HCT116 (cell line): ENCODE measurements at regions not wholly inside any gene's neighbourhood (a gene's known extent, or its start where the extent isn't known, plus 50 kb on each side); places are given as distances from the start of the nearest gene placed in this dataset.

Experiments
- ATAC-seq: fragments of 200-7000 bp; cut with Tn5 transposase; 2 replicates; pipeline ENCODE4 v1.9.1; 2020; ENCODE audit warnings: mild to moderate bottlenecking, moderate library complexity
- BruUV-seq: library from RNA; stranded (reverse); fragments of 400-500 nt; replicated peaks from 2 replicates; lab custom pipeline; 2021; lab: Mats Ljungman, UMichigan
- CTCF ChIA-PET: fragments of 300-600 bp; sonication (Branson Sonifier 250); formaldehyde crosslinking; loops from one replicate; lab custom pipeline; 2021; ENCODE audit warnings: antibody characterized with exemption; lab: Charles Lee
- POLR2A ChIA-PET: fragments of 300-600, 350-600 bp; sonication (Branson Sonifier 250); formaldehyde crosslinking; loops from one replicate; lab custom pipeline; 2021; ENCODE audit warnings: antibody characterized with exemption; lab: Charles Lee
- RAD21 ChIA-PET, 2 experiments: fragments of 300-600 bp; sonication (Branson Sonifier 250); formaldehyde crosslinking; loops; one replicate each; lab custom pipeline; 2023; ENCODE audit warnings: low total read pairs in 2 of 2; ENCODE audit not compliant: uncharacterized antibody in 2 of 2, unreplicated experiment in 2 of 2, low non-redundant PET in 1 of 2; lab: Charles Lee
- DNase-seq: peaks from one replicate; pipeline ENCODE4 v3.0.0-alpha.2; 2010; ENCODE audit warnings: low read depth, low spot score
- H2AFZ ChIP-seq: fragments of 200-600 bp; shearing (Covaris generic), sonication (generic); 2 replicates; pipeline ENCODE4 v1.6.1; 2017; ENCODE audit warnings: low read depth, mixed run types, mixed read lengths, antibody characterized with exemption, low read length; ENCODE audit not compliant: poor library complexity, severe bottlenecking
- H3K27ac ChIP-seq: 2 replicates; pipeline ENCODE4 v1.5.1; 2012; ENCODE audit warnings: low read depth, low read length
- H3K27me3 ChIP-seq: fragments of 200-600 bp; sonication (generic); 2 replicates; pipeline ENCODE4 v1.6.1; 2016; ENCODE audit warnings: mixed run types, low read length, mixed read lengths; ENCODE audit not compliant: insufficient read depth
- H3K36me3 ChIP-seq, 2 experiments: fragments of 200-500 bp in 1 of 2; fragments of 200-600 bp in 1 of 2; sonication (Bioruptor generic) in 1 of 2; sonication (generic) in 1 of 2; 2 replicates each; pipeline versions ENCODE4 v1.5.1 to v1.6.1; 2014 to 2016; ENCODE audit warnings: low read length in 2 of 2, inconsistent platforms in 1 of 2, mixed read lengths in 1 of 2, mixed run types in 1 of 2; ENCODE audit not compliant: insufficient read depth in 2 of 2, control insufficient read depth in 1 of 2
- H3K4me1 ChIP-seq, 2 experiments: fragments of 200-600 bp in 1 of 2; sonication (generic) in 1 of 2; 2 replicates each; pipeline versions ENCODE4 v1.5.1 to v1.6.1; 2012 to 2017; ENCODE audit warnings: low read length in 2 of 2, inconsistent platforms in 1 of 2, mild to moderate bottlenecking in 1 of 2, mixed read lengths in 1 of 2, mixed run types in 1 of 2, moderate library complexity in 1 of 2; ENCODE audit not compliant: insufficient read depth in 2 of 2, control insufficient read depth in 1 of 2
- H3K4me2 ChIP-seq: fragments of 200-600 bp; sonication (generic); 2 replicates; pipeline ENCODE4 v1.6.1; 2017; ENCODE audit warnings: mixed run types, low read length, mixed read lengths
- H3K4me3 ChIP-seq, 2 experiments: fragments of 200-600 bp in 1 of 2; sonication (generic) in 1 of 2; replicated peaks in 1 of 2; 2 replicates each; pipeline ENCODE4 v1.5.1; 2011 to 2016; ENCODE audit warnings: low read length in 2 of 2, control low read depth in 1 of 2, low read depth in 1 of 2, mild to moderate bottlenecking in 1 of 2, mixed read lengths in 1 of 2, mixed run types in 1 of 2
- H3K79me2 ChIP-seq: fragments of 200-600 bp; sonication (generic); 2 replicates; pipeline ENCODE4 v1.6.1; 2017; ENCODE audit warnings: mild to moderate bottlenecking, mixed run types, low read length, moderate library complexity, mixed read lengths; ENCODE audit not compliant: insufficient read depth
- H3K9ac ChIP-seq: fragments of 200-600 bp; sonication (generic); 2 replicates; pipeline ENCODE4 v1.6.1; 2016; ENCODE audit warnings: low read length, mixed read lengths
- H3K9me2 ChIP-seq: fragments of 200-600 bp; sonication (generic), shearing (Covaris generic); 2 replicates; pipeline ENCODE4 v1.6.1; 2017; ENCODE audit warnings: mixed run types, mild to moderate bottlenecking, moderate library complexity; ENCODE audit not compliant: insufficient read depth
- H3K9me3 ChIP-seq, 2 experiments: fragments of 200-500 bp in 1 of 2; fragments of 200-600 bp in 1 of 2; sonication (Bioruptor generic) in 1 of 2; sonication (generic) in 1 of 2; 2 replicates each; pipeline ENCODE4 v1.6.1; 2014 to 2017; ENCODE audit warnings: low read length in 2 of 2, mixed read lengths in 2 of 2, inconsistent platforms in 1 of 2, low read depth in 1 of 2, mild to moderate bottlenecking in 1 of 2, mixed run types in 1 of 2, moderate library complexity in 1 of 2; ENCODE audit not compliant: control insufficient read depth in 1 of 2, insufficient read depth in 1 of 2
- H4K20me1 ChIP-seq: fragments of 200-600 bp; sonication (generic), shearing (Covaris generic); 2 replicates; pipeline ENCODE4 v1.6.1; 2017; ENCODE audit warnings: mixed run types, mild to moderate bottlenecking, moderate library complexity; ENCODE audit not compliant: insufficient read depth
- ATF3 ChIP-seq: IDR thresholded peaks from 2 replicates; pipeline ENCODE4 v1.6.1; 2012
- CEBPB ChIP-seq: IDR thresholded peaks from 2 replicates; pipeline ENCODE4 v1.6.1; 2012; ENCODE audit warnings: low read depth
- CTCF ChIP-seq, 3 experiments: fragments of 200-600 bp in 1 of 3; sonication (generic) in 1 of 3; IDR thresholded peaks in 2 of 3; conservative IDR thresholded peaks in 1 of 3; 2 replicates each; pipeline ENCODE4 v1.5.1; 2012 to 2017; ENCODE audit warnings: low read depth in 2 of 3, low read length in 2 of 3, antibody characterized with exemption in 1 of 3, borderline replicate concordance in 1 of 3, control low read depth in 1 of 3, mild to moderate bottlenecking in 1 of 3, mixed read lengths in 1 of 3, mixed run types in 1 of 3, moderate library complexity in 1 of 3; ENCODE audit not compliant: insufficient read depth in 1 of 3
- ELF1 ChIP-seq: IDR thresholded peaks from 2 replicates; pipeline ENCODE4 v1.6.1; 2012; ENCODE audit warnings: low read depth, borderline replicate concordance
- EZH2 ChIP-seq: fragments of 200-600 bp; sonication (generic); IDR thresholded peaks from 2 replicates; pipeline ENCODE4 v1.6.1; 2017; ENCODE audit warnings: antibody characterized with exemption, mixed run types
- EZH2phosphoT487 ChIP-seq: fragments of 200-600 bp; IDR thresholded peaks from 2 replicates; pipeline ENCODE4 v1.6.1; 2018; ENCODE audit warnings: antibody characterized with exemption, borderline replicate concordance
- FOSL1 ChIP-seq: IDR thresholded peaks from 2 replicates; pipeline ENCODE4 v1.6.1; 2012; ENCODE audit warnings: low read depth
- JUND ChIP-seq: IDR thresholded peaks from 2 replicates; pipeline ENCODE4 v1.6.1; 2012
- POLR2AphosphoS5 ChIP-seq: IDR thresholded peaks from 2 replicates; pipeline ENCODE4 v1.6.1; 2011; ENCODE audit warnings: mild to moderate bottlenecking, low read depth, low read length, moderate library complexity
- SIN3A ChIP-seq: IDR thresholded peaks from 2 replicates; pipeline ENCODE4 v1.6.1; 2012; ENCODE audit warnings: low read depth
- TCF7L2 ChIP-seq: IDR thresholded peaks from 2 replicates; pipeline ENCODE4 v1.7.0; 2011; ENCODE audit warnings: borderline replicate concordance, inconsistent platforms; ENCODE audit not compliant: insufficient read depth, insufficient read length; ENCODE audit errors: extremely low read depth
- ZFX ChIP-seq: fragments of 450-650 bp; IDR thresholded peaks from 2 replicates; pipeline ENCODE4 v1.6.1; 2017
- ZNF274 ChIP-seq: fragments of 200-500 bp; sonication (Bioruptor generic); IDR thresholded peaks from 2 replicates; pipeline ENCODE4 v1.6.1; 2014; ENCODE audit warnings: mild to moderate bottlenecking, low read depth, low read length, inconsistent platforms
- intact Hi-C: fragments of 100-400 bp; cut with micrococcal nuclease; formaldehyde crosslinking; loops from 2 replicates; pipeline ENCODE4 v1.10.0; 2022

- TF ChIP-seq ELF1 (no peak), JUND (no peak), FOSL1 (no peak), TCF7L2 (no peak), EZH2phosphoT487 (no peak), ATF3 (no peak), SIN3A (no peak), ZFX (no peak), CTCF (IDR thresholded peaks at IDR 0.05 in 2 of 3, conservative IDR thresholded peaks at IDR 0.05 in 1 of 3; ENCODE audit: borderline replicate concordance in 1 of 3, insufficient read depth in 1 of 3, low read depth in 2 of 3, low read length in 2 of 3) (no peak)
These were observed 394.7 kb downstream of the SOX9 start (continued) for GRCh38 chr17:72515291-72516065.

GRCh38 chr17:72516772-72517399, 396.1 kb downstream of the SOX9 start:
- H3K9me3 ChIP-seq = no peaks in the 10 kb centered on the region
- H3K36me3 ChIP-seq = no peaks in the 10 kb centered on the region
- no peak overlapping the region for H3K4me2 ChIP-seq
- DNase-seq = no peak
- no peak overlapping the region for H3K9ac ChIP-seq
- H3K27ac ChIP-seq = no peak overlapping the region
- CTCF ChIA-PET = interaction anchor here (0.6 kb wide), 1 partner anchor 13 kb away, joined by 3 read pairs; no protein-coding TSS in a partner anchor
- no peak for ATAC-seq
- H3K27me3 ChIP-seq = no peaks in the 10 kb centered on the region
- no TSS peak for BruUV-seq
- H3K79me2 ChIP-seq = peaks cover 61% of the 10 kb centered on the region
- intact Hi-C loops = no loop called here
- POLR2A ChIA-PET = no interaction called here
- peaks cover 3 to 22% of the 10 kb centered on the region in 2 experiments; a peak in 3 of 4 replicates for H3K4me1 ChIP-seq
- no peaks in the 10 kb centered on the region for H4K20me1 ChIP-seq
- no peaks in the 10 kb centered on the region for H3K9me2 ChIP-seq
- TF ChIP-seq ZNF274 (no peak), CTCF (IDR thresholded peaks at IDR 0.05 in 2 of 3, conservative IDR thresholded peaks at IDR 0.05 in 1 of 3; ENCODE audit: borderline replicate concordance in 1 of 3, insufficient read depth in 1 of 3, low read depth in 2 of 3, low read length in 2 of 3) (no peak), EZH2 (no peak), POLR2AphosphoS5 (no peak), CEBPB (peak; percentile 49; the same call in 1 of the 2 replicates)
- H2AFZ ChIP-seq = no peak overlapping the region
- RAD21 ChIA-PET = no interaction called here
- no peak overlapping the region for H3K4me3 ChIP-seq
